Activated CD8-positive, alpha-beta memory T cell treated with anti-CD3 and anti-CD28 coated beads, Interleukin-2, amount 50 U/mL, for 4 hours (primary cell): ENCODE measurements at regions not wholly inside any gene's neighbourhood (a gene's known extent, or its start where the extent isn't known, plus 50 kb on each side); places are given as distances from the start of the nearest gene placed in this dataset.

Experiments
- DNase-seq: peaks from one replicate; pipeline ENCODE4 v3.0.0-alpha.2; 2020

DNA sequence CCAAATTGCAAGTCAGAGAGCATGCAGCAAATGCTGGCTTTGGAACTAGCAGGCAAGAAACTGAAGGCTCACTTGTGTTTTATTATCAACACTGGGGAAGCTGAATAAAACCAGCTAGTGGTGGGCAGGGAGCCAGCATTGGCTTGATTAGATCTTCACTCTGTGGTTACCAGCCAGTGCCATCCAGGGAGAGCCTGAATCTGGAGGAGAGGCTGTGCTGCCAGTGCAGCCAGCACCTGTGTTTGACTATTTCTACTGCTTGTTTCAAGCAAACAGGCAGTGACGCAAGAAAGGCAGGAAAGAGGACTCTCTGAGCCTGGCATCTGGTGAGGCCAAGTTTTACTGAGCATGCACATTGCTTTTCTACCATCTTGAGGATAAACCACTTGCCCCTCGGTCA lies 247.0 kb downstream of the PHLDA1 start:
- no peak for DNase-seq

DNA sequence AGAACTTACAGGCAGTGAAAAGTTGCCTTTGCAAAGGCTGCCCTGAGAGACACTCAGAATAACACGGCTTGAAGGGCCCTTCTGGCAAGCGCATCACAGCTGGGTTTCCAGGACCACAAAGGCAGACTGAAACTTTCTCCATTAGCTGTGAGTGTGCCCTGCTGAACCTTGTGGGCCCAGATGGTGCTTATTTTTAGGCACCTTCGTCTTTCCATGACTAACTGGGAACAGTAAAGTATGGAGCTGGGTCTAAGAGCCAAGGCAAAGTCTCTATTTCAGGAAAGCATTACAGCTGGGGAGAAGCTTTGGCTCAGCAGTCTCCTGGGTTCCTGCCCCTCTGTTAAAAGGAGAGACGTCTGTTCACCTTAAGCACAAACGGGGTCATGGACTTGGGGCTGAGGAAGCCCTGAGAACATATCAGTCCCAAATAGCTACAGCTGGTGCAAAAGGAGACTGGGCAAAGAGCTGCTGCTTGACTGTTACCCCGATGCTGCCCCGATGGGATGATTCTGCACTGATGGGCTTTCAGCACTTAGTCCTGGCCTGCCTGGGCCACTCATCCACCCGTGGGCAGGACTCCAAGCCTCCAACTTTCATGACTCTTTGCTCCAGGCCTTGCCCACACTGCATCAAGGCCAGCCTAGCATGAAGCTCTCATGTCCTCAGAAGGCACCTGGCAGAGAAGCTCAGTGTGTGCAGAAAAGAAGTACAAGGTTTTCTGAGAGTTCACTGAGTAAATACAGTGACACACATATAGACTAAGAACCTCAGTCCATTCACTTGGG lies 248.3 kb downstream of the PHLDA1 start:
- DNase-seq, result no peak

DNA sequence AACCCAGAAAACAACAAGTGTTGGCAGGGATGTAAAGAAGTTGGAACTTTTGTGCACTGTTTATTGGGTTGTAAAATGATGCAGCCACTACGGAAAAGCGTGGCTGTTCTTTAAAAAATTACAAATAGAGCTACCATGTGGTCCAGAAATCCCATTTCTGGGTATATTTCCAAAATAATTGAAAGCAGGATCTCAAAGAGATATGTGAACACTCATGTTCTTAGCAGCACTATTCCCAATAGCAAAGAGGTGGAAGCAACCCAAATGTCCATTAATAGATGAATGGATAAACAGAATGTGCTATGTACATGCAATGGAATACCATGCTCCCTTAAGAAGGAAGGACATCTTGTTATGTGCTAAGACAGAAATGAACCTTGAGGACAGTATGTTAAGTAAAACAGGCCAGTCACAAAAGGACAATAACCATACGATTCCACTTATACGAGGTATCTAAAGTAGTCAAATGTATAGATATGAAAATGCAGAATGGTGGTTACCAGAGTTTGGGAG lies 249.5 kb downstream of the PHLDA1 start:
- no peak for DNase-seq

DNA sequence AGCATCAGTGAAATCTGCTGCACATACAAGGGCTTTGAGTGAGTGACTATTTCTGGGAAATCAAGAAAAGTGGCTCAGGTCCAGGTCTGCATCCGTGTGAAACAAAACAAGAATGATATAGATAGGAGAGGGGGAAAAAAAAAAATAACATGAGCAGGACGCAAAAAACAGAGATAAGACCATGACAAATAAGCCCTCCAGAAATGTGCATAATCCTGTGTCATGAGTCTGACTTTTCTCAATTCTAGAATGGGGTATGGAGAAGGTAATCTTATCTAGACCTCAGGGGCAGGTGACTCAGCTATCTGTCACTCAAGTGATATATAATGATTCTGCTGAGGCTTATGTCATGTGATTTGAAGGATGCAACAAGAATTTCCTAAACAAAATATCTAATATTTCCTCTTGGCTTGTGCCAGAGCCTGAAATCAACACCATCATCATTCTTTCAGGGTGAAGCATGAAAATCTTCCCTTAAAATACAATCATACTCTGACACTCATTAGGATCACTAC lies 250.0 kb downstream of the PHLDA1 start:
- DNase-seq, result no peak

DNA sequence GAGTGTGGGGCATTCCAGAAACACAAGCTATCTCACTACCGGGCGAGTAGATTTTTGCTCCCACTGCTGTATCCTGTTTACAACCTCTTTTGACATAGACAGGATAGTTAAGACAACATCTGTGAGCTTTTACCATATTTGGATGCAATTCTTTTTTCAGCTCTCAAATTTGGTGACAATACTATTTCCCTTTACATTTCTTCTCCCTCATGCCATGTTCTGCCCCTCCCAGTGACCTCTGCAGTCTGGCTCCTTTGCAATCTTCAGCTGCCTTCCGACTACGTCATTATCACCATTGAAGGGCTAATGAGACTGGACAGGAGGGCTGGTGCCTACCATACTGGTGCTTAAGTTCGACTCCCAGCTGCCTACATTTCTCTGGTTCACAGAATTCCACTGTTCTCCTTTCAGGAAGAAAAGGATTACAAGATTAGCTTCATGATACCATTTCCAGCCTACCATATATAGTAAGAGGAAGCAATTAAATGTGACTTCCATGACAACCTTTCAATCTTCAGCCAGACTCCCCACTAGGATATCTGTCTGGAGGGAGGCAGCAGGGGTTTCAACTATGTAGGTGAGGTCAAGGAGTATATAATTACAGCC lies 251.6 kb downstream of the PHLDA1 start:
- no peak for DNase-seq

DNA sequence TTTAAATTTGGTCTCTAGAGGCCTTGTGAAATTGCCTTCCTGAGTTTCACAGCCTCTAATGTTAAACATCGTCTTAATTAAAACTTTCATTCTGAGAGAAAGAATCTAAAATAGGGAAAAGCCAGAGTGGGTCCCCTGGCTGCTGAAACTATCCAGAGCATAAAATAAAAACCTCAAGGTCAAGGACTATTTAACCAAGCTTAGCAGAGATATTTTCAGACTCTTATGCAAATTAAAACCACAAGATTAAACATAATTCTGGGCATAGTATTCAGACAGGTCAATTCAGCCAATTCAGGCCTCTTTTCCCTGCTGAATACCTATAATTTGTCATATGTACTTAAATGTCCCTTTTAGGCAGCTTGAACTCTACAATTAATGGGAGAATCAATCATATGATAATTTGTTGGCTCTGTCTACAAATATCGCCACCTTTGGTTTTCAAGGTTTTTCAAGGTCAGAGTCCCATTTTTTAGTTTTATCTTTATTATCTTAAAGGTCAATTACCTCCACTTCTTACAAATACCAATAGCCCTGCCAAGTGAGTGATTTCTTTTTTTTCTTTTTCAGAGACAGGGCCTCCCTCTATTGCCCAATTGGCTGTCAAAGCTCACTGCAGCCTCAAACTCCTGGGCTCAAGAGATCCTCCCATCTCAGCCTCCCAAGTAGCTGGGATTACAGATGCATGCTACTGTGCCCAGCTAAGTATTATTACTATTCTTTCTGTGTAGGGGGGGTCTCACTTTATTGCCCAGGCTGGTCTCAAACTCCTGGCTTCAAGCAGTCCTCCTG lies 257.1 kb downstream of the PHLDA1 start:
- DNase-seq, result no peak

DNA sequence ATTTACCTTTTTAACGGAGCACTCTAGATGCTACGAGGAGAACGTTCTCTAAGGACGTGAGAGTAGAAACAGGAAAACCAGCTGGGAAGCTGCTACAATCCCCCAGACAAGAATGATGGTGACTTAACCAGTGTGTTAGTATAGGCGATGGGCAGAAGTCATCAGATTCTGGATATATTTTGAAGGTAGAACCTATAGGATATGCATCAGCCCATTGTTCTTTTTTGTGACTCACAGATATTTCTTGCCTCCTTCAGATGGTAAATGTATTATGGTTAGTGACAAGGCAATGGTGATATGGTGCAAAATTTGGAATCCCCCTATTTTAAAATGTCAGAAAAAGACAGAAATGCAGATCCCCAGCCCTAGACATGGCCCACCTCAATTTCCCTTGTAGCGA lies 258.2 kb downstream of the PHLDA1 start:
- DNase-seq, result no peak

DNA sequence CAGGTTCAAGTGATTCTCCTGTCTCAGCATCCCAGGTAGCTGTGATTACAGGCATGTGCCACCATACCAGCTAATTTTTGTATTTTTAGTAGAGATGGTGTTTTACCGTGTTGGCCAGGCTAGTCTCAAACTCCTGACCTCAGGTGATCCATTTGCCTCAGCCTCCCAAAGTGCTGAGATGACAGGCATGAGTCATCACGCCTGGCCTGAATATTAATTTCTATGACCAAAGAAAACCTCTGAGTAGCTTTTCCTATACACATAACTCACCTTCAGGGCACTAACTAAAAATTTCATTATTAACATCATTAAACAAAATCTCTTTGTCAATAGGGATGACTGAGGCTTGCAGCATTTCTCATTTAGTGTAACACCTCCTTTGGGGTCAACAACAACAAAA lies 259.6 kb upstream of the KRR1 start:
- no peak for DNase-seq

DNA sequence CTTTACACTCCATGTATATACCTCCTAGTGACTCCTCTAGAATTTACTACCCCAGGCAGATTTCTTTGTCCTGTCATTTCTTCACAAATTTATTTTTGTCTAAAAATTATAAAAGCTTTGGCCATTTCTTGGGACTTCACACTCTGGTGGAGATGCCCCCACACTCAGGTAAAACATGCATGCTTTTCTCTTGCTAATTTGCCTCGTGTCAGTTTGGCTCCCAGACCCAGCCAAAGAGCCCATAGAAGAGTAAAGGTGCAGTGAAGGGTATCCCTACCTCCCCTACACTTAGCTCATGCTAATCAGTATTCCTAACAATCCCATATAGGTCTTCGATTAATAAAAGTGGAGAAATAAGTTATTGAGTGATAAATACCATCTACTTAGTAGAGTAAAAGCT lies 256.5 kb upstream of the KRR1 start:
- DNase-seq, result no peak

DNA sequence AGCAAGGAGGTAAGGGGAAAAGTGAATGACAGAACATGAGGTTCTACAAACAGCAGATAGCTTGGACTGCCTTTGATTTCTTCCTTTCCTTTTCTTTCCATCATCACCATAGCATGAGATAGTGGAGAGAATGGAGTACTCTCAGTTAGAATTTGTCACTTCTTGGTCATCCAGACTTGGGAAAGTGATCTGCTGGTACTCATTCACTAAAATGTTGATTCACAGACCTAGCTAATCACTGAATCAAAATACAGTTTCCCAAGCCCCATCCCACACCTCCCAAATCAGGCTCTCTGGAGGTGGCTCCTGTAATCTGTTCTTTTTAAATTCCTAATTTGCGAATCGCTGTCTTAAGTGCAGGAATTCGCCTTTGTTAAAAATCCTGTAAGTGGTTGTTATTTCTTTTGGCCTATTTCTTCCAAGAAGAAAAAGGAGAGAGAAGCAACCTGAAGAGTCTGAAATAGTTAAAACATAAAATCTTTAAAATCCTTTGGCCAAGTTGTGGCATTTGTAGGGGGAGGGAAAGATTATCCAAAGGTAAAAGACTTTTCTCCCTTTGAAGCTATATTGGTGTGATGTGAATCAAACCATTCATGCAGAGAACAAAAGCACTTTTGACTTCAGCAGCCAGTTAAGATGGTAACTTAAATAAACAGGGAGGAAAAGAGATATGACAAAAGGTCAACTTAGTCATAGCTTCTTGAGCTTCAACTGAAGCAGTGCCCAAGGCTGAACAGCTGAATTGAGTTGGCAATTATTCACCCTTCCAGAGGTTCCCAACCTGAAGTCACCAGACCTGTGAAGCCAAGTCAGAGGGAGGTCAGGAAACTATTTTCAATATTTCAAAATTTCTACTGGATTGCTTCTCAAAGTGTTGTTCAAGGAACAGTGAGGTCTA lies 255.1 kb upstream of the KRR1 start:
- no peak for DNase-seq

DNA sequence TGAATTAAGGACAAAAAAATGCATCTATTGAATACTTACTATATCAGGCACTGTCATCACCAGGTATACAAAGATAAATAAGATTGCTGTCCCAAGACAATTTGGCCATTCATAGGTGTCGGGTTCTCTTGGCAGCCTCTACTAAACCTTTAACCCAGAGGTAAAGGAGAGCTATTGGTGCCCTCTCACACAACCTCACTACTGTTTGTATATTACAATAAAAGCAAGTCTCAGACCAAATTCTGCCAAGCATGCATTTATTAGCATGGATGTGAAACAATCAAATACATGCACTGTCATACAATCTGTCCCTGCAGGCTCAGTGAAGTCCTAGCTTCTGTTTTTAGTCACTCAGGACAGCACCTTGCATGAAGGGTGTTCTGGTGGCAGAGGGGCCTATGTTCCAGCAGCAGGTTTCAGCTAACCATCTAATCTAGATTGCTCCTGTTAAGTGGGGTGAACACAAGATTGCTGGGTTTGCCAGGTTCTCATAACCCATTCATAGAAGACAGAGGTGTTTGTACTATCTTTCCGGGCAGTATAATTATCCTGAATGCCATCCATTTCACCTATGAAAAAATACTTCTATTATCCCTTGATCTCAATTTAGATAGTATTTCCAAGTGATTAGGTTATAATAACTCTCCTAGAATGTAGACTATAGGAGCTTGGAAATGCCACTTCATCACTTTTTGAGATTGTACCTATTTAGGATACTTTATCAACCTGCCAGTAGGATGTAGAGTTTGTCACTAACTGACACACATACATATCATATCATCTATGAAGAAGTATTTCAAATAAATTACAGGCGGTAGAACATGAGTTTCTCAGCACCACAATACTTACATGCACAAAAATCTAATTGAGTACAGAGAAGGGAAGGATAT lies 254.0 kb upstream of the KRR1 start:
- DNase-seq, result no peak

DNA sequence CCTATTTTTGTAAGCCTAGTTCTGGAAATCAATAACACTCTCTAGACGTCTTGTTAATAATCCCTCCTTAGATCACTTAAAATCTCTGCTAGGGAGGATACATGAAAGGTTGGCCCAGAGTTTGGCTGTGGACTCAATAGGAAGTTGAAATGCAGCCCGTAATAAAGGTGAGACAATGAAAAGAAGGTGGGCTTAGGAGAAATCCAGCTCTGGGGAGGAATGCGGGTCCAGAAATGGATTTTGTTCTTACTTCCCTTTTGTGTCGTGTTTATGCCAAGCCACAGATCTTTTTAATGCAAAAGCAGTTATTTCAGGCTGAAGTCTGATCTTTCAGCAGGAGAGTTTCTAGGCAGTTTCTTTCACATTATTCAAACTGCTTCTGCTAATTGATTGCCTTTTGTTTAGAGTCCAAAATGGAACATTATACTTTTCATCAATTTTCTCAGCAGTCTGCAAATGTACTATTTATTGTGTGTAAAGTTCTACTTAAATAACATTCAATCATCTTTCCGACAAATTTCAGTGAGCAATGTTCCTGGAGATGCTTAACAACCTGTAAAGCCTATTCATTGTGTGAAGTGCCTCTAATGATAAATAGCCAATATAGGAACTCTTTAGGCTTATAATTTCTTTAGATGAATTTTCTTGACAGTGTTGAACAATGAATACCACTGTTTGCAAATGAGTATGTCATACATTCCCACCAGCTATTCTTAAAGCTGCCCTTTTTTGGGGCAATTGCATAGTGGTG lies 252.9 kb upstream of the KRR1 start:
- no peak for DNase-seq

DNA sequence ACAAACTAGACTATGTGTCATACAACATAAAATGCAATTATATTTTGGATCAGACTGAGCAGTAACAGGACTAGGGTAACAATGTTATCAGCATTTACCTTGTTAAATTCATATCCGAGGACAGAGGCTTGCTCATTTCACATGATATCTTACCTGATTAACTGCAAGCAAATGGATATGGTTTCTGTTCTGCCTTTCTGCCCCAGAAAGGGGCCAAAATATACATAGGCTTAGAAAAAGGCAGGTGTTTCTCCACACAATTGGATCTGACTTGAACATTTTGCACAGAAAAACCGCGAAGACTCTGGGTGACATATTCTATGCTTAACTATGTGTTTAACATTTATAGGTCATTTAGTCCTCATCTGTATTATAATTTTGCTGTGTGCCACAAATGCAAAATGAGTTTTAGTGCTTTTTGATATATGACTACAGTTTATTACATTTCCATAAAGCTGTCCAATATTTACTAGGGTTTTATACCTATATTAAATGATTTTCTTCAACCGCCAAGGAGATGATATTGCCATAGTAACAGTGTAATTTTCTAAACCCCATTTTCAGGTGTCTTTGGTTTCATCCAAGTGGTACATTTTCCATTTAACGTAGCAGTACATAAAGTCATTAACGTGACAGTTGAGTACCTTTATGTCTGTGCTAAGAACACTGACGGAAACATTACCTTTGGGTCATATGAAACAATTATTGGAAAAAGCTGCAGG lies 249.3 kb upstream of the KRR1 start:
- DNase-seq, result no peak

DNA sequence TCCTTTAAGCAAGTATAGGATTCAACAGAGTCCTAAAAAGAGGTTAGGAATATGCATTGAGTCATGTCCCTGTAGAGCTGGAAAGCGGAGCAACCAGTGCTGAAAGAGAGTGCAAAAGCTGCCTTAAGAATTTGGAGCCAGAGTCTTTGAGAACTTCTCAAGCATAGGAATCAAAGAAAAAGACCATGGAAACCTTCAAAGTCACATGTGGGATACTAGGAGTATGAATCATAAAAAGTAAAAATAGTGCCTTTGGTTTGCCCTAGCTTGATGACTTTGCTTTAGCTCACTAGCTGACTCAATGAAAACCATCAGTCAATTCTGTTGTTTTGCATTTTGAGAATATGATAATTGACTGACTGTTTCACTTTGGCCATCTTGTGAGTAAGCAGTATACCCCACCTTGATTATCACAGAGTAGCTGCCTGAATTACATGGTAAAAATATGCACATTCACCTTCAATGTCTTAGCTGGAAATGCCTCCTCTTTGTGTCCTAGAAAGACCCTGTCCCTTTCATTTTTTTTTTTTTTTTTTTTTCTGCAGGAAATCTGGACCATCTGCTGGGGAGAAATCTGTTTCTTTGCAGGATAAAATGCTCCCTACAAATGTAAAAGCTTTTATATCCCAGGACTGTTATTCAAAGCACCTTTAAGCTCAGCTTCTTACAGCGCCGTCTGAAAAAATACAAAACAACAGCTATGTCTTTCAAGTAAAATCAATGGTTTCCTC lies 248.6 kb upstream of the KRR1 start:
- DNase-seq, result no peak

DNA sequence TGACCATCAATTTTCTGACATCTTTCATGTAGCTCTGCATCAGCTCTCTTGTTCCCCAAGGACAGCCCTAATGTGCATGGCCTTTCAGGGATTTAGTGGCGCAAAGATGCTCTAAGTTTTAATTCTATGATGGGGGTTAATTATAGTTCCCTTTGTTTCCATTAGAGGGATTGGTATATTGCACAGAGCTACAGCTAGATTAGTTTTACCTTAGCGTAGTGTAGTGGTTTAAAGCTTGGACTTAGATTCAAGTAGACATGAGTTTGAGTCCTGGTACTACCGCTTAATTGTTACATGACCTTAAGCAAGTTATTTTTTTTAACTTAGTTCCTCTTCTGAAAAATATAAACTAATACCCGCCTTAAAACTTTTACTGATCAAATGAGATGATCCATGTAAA lies 247.8 kb upstream of the KRR1 start:
- no peak for DNase-seq

DNA sequence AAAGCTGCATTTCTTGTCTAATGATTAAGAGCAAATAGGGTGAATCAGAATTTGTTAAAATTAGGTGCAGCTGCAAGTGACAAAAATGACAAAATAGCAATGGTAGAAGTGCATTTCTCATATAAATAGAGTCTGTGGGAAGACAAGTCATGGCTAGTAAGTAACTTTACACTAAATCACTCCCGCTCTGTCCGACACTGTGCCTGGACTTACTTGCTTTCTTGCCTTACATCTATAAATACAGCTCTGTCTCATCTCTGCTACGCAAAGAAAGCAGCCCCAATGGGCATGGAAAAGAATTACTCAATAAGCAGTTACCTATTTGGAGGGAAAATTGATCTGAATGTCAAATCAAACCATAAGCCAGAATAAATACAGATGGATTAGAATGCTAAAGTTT lies 245.4 kb upstream of the KRR1 start:
- no peak for DNase-seq

DNA sequence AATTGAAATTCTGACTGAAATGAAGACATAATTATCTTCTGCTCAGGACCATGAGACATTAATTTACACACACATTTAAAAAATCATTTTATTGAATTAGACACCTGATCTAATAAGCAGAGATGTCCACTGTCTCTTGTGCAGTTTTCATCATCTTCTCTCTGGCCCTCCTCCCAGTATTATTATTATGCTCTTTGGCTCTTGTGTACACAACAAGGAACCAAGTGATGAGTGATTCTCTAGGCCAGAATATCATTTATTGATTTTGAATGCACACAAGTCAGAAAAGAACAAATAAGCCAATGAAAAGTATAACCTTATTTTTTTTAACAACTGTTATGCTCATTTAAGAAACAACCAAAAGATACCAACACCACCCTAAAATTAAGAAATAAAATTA lies 244.7 kb upstream of the KRR1 start:
- DNase-seq, result no peak

DNA sequence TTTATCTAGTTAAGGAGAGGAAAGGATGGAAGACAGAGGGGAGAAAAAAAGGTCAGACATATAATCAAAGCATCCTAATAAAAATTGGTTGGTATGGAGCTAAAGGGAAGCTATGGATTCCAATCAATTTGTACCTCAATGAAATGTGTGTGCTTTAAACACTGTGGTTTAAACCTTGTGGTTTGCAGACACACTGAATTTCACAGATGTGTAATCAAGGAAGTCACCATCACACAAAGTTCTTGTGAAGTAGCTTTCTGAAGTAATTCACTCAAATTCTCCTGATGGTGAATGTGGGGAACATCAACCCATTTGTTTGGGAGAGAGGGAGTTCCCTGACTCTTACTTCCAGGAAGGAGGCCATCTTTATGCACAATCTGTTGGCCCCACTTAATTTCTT lies 243.3 kb upstream of the KRR1 start:
- DNase-seq, result no peak

DNA sequence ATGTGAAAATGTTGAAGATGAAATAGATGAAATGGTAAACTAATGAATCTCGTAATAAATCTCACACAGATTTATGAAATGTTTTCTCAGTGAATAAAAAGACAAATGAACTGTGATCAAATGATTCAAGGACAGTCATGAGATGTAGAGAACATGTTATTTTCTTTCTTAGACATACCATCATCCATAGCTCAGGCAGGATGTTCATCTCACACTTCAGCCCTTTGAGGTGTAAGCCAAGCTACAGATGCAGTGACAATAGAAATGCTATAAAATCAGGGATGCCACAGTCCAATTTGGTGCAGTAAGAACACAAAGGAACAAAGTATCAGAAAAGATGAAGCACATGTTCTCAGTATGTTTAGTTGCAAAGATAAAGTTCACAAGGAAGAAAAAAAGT lies 242.7 kb upstream of the KRR1 start:
- no peak for DNase-seq
